GM18867 (cell line): ENCODE measurements at regions not wholly inside any gene's neighbourhood (a gene's known extent, or its start where the extent isn't known, plus 50 kb on each side); places are given as distances from the start of the nearest gene placed in this dataset.
"Not testable (repeated sequence)": the region's sequence is repeated elsewhere in the genome, so short reads cannot be mapped to it uniquely, and the experiment has no call there.

ENCODE experiments used
- ATAC-seq: cut with Tn5 transposase; IDR thresholded peaks from one replicate; pipeline ENCODE4 v1.9.1; 2021; ENCODE audit warnings: mild to moderate bottlenecking, moderate library complexity; ENCODE audit not compliant: unreplicated experiment

GRCh38 chr4:104330125-104330905, 164.4 kb downstream of the CXXC4 start:
- ATAC-seq: no peak

GRCh38 chr4:104326991-104327694, 167.6 kb downstream of the CXXC4 start:
- ATAC-seq: not testable (repeated sequence)

- ATAC-seq: no peak
These were observed 192.0 kb downstream of the CXXC4 start for GRCh38 chr4:104302731-104303130.

- no peak for ATAC-seq
These were observed 199.9 kb downstream of the CXXC4 start for GRCh38 chr4:104294811-104295210.

GRCh38 chr4:104286867-104287266, 207.8 kb downstream of the CXXC4 start:
- ATAC-seq: no peak

GRCh38 chr4:104283303-104283702, 211.4 kb downstream of the CXXC4 start:
- ATAC-seq: no peak

GRCh38 chr4:104279744-104280143, 214.9 kb downstream of the CXXC4 start:
- no peak for ATAC-seq

GRCh38 chr4:104272966-104273365, 221.7 kb downstream of the CXXC4 start:
- no peak for ATAC-seq

- not testable (repeated sequence) for ATAC-seq
These were observed 225.1 kb downstream of the CXXC4 start for GRCh38 chr4:104269603-104270002.

GRCh38 chr4:104263100-104263499, 231.6 kb downstream of the CXXC4 start:
- ATAC-seq: no peak

GRCh38 chr4:104262678-104263077, 232.0 kb downstream of the CXXC4 start:
- ATAC-seq: no peak

GRCh38 chr4:104248726-104249125, 246.0 kb downstream of the CXXC4 start:
- no peak for ATAC-seq

- ATAC-seq: no peak
These were observed 258.7 kb downstream of the CXXC4 start for GRCh38 chr4:104235967-104236366.

GRCh38 chr4:104217526-104217925, 277.2 kb downstream of the CXXC4 start:
- no peak for ATAC-seq

GRCh38 chr4:104211657-104212056, 283.0 kb downstream of the CXXC4 start:
- no peak for ATAC-seq

GRCh38 chr4:104210420-104210819, 284.3 kb downstream of the CXXC4 start:
- ATAC-seq: no peak

- ATAC-seq: no peak
These were observed 287.9 kb downstream of the CXXC4 start for GRCh38 chr4:104206784-104207183.

- ATAC-seq: no peak
These were observed 289.6 kb downstream of the CXXC4 start for GRCh38 chr4:104205116-104205515.

GRCh38 chr4:104188301-104188700, 306.4 kb downstream of the CXXC4 start:
- no peak for ATAC-seq

GRCh38 chr4:104169437-104169836, 325.3 kb downstream of the CXXC4 start:
- no peak for ATAC-seq

- no peak for ATAC-seq
These were observed 327.9 kb downstream of the CXXC4 start for GRCh38 chr4:104166749-104167148.

GRCh38 chr4:104163820-104164219, 330.9 kb downstream of the CXXC4 start:
- no peak for ATAC-seq
